Liver (tissue), 3 donors: ENCODE measurements at regions not wholly inside any gene's neighbourhood (a gene's known extent, or its start where the extent isn't known, plus 50 kb on each side); places are given as distances from the start of the nearest gene placed in this dataset.

ENCODE experiments used
- FOXA2 ChIP-seq: IDR thresholded peaks from 2 replicates; pipeline ENCODE4 v1.6.1; 2016; ENCODE audit warnings: antibody characterized with exemption
- GABPA ChIP-seq, 2 donors: IDR thresholded peaks in 1 of 2; conservative IDR thresholded peaks in 1 of 2; 2 replicates each; pipeline ENCODE4 v1.6.1; 2016; ENCODE audit warnings: antibody characterized with exemption in 2 of 2, mild to moderate bottlenecking in 1 of 2, moderate library complexity in 1 of 2
- MAX ChIP-seq: IDR thresholded peaks from 2 replicates; pipeline ENCODE4 v1.6.1; 2016; ENCODE audit warnings: antibody characterized with exemption
- RAD21 ChIP-seq, 2 donors: IDR thresholded peaks; 2 replicates each; pipeline ENCODE4 v1.6.1; 2016; ENCODE audit warnings: antibody characterized with exemption in 2 of 2, mild to moderate bottlenecking in 2 of 2
- REST ChIP-seq: IDR thresholded peaks from 2 replicates; pipeline ENCODE4 v1.6.1; 2016; ENCODE audit warnings: antibody characterized with exemption, mild to moderate bottlenecking
- SP1 ChIP-seq: IDR thresholded peaks from 2 replicates; pipeline ENCODE4 v1.6.1; 2018; ENCODE audit warnings: antibody characterized with exemption, mild to moderate bottlenecking
- TAF1 ChIP-seq: conservative IDR thresholded peaks from 2 replicates; pipeline ENCODE4 v1.6.1; 2016; ENCODE audit warnings: antibody characterized with exemption, mild to moderate bottlenecking
- YY1 ChIP-seq: IDR thresholded peaks from 2 replicates; pipeline ENCODE4 v1.6.1; 2016; ENCODE audit warnings: antibody characterized with exemption, mild to moderate bottlenecking
- ZBTB33 ChIP-seq: IDR thresholded peaks from 2 replicates; pipeline ENCODE4 v1.6.1; 2016; ENCODE audit warnings: antibody characterized with exemption
- TF ChIP-seq, protein P1 (sequence below): fragments of 150-350 bp; IDR thresholded peaks from 2 replicates; pipeline ENCODE4 v1.5.1; 2017; ENCODE audit warnings: improper control_type of control experiment, low read depth, low read length; ENCODE audit not compliant: missing input control
- TF ChIP-seq, protein P2 (sequence below): IDR thresholded peaks from 2 replicates; pipeline ENCODE4 v1.6.1; 2016; ENCODE audit warnings: antibody characterized with exemption
- donor health status: healthy.
- donor health status: healthy.

- TF ChIP-seq, protein P1, sequence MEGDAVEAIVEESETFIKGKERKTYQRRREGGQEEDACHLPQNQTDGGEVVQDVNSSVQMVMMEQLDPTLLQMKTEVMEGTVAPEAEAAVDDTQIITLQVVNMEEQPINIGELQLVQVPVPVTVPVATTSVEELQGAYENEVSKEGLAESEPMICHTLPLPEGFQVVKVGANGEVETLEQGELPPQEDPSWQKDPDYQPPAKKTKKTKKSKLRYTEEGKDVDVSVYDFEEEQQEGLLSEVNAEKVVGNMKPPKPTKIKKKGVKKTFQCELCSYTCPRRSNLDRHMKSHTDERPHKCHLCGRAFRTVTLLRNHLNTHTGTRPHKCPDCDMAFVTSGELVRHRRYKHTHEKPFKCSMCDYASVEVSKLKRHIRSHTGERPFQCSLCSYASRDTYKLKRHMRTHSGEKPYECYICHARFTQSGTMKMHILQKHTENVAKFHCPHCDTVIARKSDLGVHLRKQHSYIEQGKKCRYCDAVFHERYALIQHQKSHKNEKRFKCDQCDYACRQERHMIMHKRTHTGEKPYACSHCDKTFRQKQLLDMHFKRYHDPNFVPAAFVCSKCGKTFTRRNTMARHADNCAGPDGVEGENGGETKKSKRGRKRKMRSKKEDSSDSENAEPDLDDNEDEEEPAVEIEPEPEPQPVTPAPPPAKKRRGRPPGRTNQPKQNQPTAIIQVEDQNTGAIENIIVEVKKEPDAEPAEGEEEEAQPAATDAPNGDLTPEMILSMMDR, result no peak
- no peak for TF ChIP-seq SP1
- TF ChIP-seq RAD21 (IDR thresholded peaks at IDR 0.05), result no peak
- TF ChIP-seq GABPA (IDR thresholded peaks at IDR 0.05 in 1 of 2, conservative IDR thresholded peaks at IDR 0.05 in 1 of 2), result no peak
- TF ChIP-seq REST, result no peak
- TF ChIP-seq FOXA2, result no peak
- TF ChIP-seq ZBTB33, result no peak
- no peak for TF ChIP-seq MAX
- no peak for TF ChIP-seq YY1
- no peak for TF ChIP-seq TAF1
- TF ChIP-seq, protein P2, sequence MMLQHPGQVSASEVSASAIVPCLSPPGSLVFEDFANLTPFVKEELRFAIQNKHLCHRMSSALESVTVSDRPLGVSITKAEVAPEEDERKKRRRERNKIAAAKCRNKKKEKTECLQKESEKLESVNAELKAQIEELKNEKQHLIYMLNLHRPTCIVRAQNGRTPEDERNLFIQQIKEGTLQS, result no peak
These were observed 1067.0 kb downstream of the ADGRL2 start for GRCh38 chr1:82867781-82868180.
